ENCODE measurements at regions not wholly inside any gene's neighbourhood (a gene's known extent, or its start where the extent isn't known, plus 50 kb on each side); places are given as distances from the start of the nearest gene placed in this dataset.

DNA sequence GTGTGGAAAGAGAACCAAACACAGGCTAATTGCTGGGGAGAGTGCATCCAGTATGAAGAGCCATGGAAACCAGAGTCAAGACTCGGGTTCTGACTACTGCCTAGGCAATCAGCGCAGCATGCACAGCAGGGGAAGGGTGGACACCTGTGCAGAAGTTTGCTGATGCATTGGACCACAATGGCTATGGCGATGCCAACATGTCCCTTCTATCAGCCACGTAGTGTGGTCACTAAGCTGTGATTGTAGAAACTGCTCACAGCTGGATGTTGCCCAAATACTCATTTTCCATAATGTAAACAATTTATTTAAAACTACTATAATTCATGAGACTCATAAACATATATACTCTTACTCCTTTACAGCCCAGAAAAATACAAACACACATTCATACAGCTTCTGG is 1718.2 kb downstream of the EFNB2 start:
- no peak for DNase-seq
- intact Hi-C loops (cut with micrococcal nuclease): no loop called here
- no peak overlapping the region for H3K4me3 ChIP-seq
- no peaks in the 10 kb centered on the region for H3K36me3 ChIP-seq
- H3K27me3 ChIP-seq (ENCODE audit: low read depth): no peaks in the 10 kb centered on the region
- TF ChIP-seq, protein P1, sequence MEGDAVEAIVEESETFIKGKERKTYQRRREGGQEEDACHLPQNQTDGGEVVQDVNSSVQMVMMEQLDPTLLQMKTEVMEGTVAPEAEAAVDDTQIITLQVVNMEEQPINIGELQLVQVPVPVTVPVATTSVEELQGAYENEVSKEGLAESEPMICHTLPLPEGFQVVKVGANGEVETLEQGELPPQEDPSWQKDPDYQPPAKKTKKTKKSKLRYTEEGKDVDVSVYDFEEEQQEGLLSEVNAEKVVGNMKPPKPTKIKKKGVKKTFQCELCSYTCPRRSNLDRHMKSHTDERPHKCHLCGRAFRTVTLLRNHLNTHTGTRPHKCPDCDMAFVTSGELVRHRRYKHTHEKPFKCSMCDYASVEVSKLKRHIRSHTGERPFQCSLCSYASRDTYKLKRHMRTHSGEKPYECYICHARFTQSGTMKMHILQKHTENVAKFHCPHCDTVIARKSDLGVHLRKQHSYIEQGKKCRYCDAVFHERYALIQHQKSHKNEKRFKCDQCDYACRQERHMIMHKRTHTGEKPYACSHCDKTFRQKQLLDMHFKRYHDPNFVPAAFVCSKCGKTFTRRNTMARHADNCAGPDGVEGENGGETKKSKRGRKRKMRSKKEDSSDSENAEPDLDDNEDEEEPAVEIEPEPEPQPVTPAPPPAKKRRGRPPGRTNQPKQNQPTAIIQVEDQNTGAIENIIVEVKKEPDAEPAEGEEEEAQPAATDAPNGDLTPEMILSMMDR (IDR thresholded peaks at IDR 0.05; ENCODE audit: borderline replicate concordance): no peak
- no peak overlapping the region for H3K27ac ChIP-seq (replicated peaks)
- no peaks in the 10 kb centered on the region for H3K9me3 ChIP-seq (replicated peaks)
- H3K4me1 ChIP-seq: no peaks in the 10 kb centered on the region

DNA sequence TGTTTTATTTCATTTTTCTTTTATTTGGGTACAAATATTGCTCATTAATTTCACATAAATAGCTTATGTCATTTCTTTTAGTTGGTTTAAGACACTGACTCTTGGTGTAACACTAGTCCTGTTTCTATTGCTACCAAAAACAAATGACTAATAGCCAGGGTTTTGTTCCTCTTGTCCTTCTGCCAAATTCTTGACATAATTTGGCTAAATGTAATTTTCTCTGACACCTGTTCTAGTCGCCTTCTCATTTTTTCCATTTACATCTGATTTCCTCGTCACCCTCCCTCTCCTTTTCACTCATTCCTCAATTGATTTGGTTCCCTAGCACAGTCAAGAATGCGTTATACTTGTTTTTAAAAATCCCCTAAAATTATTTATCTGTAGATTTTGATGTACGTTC is 1718.7 kb downstream of the EFNB2 start:
- no peak overlapping the region for H3K4me3 ChIP-seq
- no peak overlapping the region for H3K27ac ChIP-seq (replicated peaks)
- H3K9me3 ChIP-seq (replicated peaks): no peaks in the 10 kb centered on the region
- DNase-seq: no peak
- intact Hi-C loops (cut with micrococcal nuclease): no loop called here
- H3K4me1 ChIP-seq: no peaks in the 10 kb centered on the region
- no peaks in the 10 kb centered on the region for H3K27me3 ChIP-seq (ENCODE audit: low read depth)
- TF ChIP-seq, protein P1 (IDR thresholded peaks at IDR 0.05; ENCODE audit: borderline replicate concordance): no peak
- no peaks in the 10 kb centered on the region for H3K36me3 ChIP-seq

DNA sequence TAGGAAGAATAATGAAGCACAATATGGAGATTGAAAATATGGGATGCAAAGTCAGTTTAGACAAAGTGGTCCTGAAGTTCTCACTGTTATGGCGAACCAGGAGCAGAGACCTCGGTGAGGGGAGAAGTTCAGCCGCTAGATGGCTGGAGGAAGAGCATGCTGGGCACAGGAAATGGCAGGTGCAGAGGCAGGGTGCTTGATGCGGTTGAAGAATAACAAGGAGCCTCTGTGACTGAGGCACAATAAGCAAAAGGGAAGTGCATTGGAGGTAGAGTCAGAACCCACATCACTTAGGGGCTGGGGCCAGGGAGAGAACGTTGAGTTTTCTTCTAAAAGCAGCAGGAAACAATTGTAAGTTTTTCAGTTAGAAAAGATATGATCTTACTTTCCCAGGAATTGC is 1725.2 kb downstream of the EFNB2 start:
- intact Hi-C loops (cut with micrococcal nuclease): no loop called here
- TF ChIP-seq, protein P1 (IDR thresholded peaks at IDR 0.05; ENCODE audit: borderline replicate concordance): no peak

DNA sequence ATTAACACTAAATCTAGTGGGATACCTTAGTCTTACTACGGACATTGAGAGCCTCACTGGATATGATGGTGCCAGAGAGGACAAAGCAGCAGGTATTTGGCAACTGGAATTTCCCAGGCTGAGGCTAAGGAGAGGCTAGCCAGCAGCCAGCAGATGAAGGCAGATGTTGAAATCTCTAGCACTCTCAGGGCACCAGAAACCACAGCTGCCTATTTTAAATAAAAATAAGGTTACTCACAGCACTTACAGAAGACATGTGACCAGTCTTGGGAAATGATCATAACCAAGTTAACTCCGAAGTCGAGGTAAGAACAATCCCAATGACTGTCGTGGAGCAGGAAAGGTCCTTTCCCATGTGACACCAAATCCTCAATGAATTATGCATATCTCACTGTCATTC is 1726.0 kb downstream of the EFNB2 start:
- no peaks in the 10 kb centered on the region for H3K27me3 ChIP-seq (ENCODE audit: low read depth)
- no peak overlapping the region for H3K27ac ChIP-seq (replicated peaks)
- TF ChIP-seq, protein P1 (IDR thresholded peaks at IDR 0.05; ENCODE audit: borderline replicate concordance): no peak

More for the DNA sequence above, 1725.2 kb downstream of the EFNB2 start:
- DNase-seq: no peak
- Histone ChIP-seq H3K9me3 (replicated peaks) (no peaks in the 10 kb centered on the region), H3K36me3 (no peaks in the 10 kb centered on the region), H3K27ac (replicated peaks) (no peak overlapping the region), H3K4me3 (no peak overlapping the region), H3K27me3 (ENCODE audit: low read depth) (no peaks in the 10 kb centered on the region), H3K4me1 (no peaks in the 10 kb centered on the region)

DNA sequence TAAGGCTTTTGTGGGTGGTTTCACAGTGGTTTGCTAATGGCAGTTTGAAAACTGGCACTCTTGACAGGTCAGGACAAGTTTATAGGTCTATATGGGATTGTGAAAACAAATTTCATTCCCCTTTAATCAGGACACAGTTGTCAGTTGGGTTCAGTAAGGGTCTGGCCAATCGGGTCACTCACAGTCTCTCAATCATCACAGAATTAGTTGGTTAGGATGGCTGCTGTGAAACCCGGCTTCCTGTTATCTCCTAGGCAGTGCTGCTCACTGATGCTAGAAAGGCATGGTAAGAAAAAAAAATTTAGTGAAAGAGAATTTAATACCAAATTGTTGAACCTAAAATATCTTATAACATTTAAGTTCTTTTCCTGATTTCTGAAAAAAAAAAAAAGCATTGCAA is 1730.1 kb downstream of the EFNB2 start:
- DNase-seq: no peak
- H3K9me3 ChIP-seq (replicated peaks): no peaks in the 10 kb centered on the region
- no peak overlapping the region for H3K27ac ChIP-seq (replicated peaks)
- no peaks in the 10 kb centered on the region for H3K27me3 ChIP-seq (ENCODE audit: low read depth)
- H3K36me3 ChIP-seq: no peaks in the 10 kb centered on the region
- H3K4me3 ChIP-seq: no peak overlapping the region
- TF ChIP-seq, protein P1 (IDR thresholded peaks at IDR 0.05; ENCODE audit: borderline replicate concordance): no peak
- no peaks in the 10 kb centered on the region for H3K4me1 ChIP-seq
- intact Hi-C loops (cut with micrococcal nuclease): no loop called here

More for the DNA sequence above, 1726.0 kb downstream of the EFNB2 start:
- no peak overlapping the region for H3K4me3 ChIP-seq
- H3K9me3 ChIP-seq (replicated peaks): no peaks in the 10 kb centered on the region
- DNase-seq: no peak
- H3K4me1 ChIP-seq: no peaks in the 10 kb centered on the region
- no peaks in the 10 kb centered on the region for H3K36me3 ChIP-seq
- intact Hi-C loops (cut with micrococcal nuclease): no loop called here

DNA sequence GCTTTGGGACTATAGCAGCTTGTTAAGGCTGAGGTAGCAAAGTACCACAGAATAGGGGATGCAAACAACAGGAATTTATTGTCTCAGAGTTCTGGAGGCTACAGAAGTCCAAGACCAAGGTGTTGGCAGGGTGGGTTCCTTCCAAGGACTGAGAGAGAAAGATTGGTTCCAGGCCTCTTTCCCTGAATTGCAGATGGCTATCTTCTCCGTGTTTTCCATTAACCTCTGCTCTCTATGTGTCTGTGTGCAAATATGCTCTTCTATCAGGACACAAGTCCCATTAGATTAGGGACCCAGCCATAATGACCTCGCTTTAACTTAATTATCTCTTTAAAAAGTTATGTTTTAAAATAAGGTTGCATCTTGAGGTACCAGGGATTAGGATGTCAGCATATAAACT is 1732.9 kb upstream of the SLC10A2 start:
- no peaks in the 10 kb centered on the region for H3K9me3 ChIP-seq (replicated peaks)
- intact Hi-C loops (cut with micrococcal nuclease): no loop called here
- H3K27me3 ChIP-seq (ENCODE audit: low read depth): no peaks in the 10 kb centered on the region

More for the DNA sequence above, 1732.9 kb upstream of the SLC10A2 start:
- no peak for DNase-seq
- Histone ChIP-seq H3K4me1 (no peaks in the 10 kb centered on the region), H3K27ac (replicated peaks) (no peak overlapping the region), H3K4me3 (no peak overlapping the region), H3K36me3 (no peaks in the 10 kb centered on the region)
- TF ChIP-seq, protein P1 (IDR thresholded peaks at IDR 0.05; ENCODE audit: borderline replicate concordance): no peak
